Chondrocyte (in vitro differentiated cells): ENCODE measurements at regions not wholly inside any gene's neighbourhood (a gene's known extent, or its start where the extent isn't known, plus 50 kb on each side); places are given as distances from the start of the nearest gene placed in this dataset.

Source experiments
- DNase-seq: peaks from one replicate; pipeline ENCODE4 v3.0.0; 2021; ENCODE audit warnings: mixed read lengths, low spot score
- H3K27ac Mint-ChIP-seq: one replicate; pipeline ENCODE4 v1.8.0; 2021; ENCODE audit warnings: mild to moderate bottlenecking, moderate library complexity, mixed read lengths; ENCODE audit not compliant: unreplicated experiment
- H3K27me3 Mint-ChIP-seq: 2 replicates; pipeline ENCODE4 v1.8.0; 2021; ENCODE audit warnings: low read depth, mixed read lengths
- H3K36me3 Mint-ChIP-seq: 2 replicates; pipeline ENCODE4 v1.8.0; 2021; ENCODE audit warnings: low read depth, mixed read lengths
- H3K4me1 Mint-ChIP-seq: 2 replicates; pipeline ENCODE4 v1.8.0; 2021; ENCODE audit warnings: low read depth, mild to moderate bottlenecking, mixed read lengths
- H3K4me3 Mint-ChIP-seq: one replicate; pipeline ENCODE4 v1.8.0; 2021; ENCODE audit warnings: mild to moderate bottlenecking, moderate library complexity, mixed read lengths; ENCODE audit not compliant: unreplicated experiment
- H3K9me3 Mint-ChIP-seq: 2 replicates; pipeline ENCODE4 v1.8.0; 2021; ENCODE audit warnings: low read depth, mixed read lengths
- TF ChIP-seq, protein P1 (sequence below): fragments of 200-600 bp; sonication (generic); IDR thresholded peaks from 2 replicates; pipeline ENCODE4 v1.5.0; 2021; ENCODE audit warnings: antibody characterized with exemption, mild to moderate bottlenecking, moderate library complexity

DNA sequence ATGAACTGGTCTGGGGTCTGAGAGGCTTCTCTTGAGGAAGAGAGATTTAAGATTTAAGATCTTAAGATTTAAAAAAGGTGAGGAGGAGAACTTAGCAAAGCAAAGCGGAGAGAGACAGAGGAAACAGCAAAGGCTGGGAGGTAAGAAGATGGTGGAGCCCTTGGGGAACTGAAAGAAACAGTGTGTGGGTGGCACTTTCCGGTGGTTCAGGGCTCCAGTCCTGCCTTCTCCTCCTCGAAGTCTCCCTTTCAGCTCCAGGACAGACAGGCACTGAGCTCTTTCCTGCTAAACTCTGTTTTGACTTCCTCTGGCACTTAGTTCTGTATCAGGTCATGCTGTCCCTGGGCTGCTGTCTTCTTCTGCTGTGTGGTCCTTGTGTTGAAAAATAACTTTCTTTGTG, 298.7 kb upstream of the SRRM4 start:
- H3K4me1 Mint-ChIP-seq = no peaks in the 10 kb centered on the region
- H3K27ac Mint-ChIP-seq = no peak overlapping the region
- TF ChIP-seq, protein P1, sequence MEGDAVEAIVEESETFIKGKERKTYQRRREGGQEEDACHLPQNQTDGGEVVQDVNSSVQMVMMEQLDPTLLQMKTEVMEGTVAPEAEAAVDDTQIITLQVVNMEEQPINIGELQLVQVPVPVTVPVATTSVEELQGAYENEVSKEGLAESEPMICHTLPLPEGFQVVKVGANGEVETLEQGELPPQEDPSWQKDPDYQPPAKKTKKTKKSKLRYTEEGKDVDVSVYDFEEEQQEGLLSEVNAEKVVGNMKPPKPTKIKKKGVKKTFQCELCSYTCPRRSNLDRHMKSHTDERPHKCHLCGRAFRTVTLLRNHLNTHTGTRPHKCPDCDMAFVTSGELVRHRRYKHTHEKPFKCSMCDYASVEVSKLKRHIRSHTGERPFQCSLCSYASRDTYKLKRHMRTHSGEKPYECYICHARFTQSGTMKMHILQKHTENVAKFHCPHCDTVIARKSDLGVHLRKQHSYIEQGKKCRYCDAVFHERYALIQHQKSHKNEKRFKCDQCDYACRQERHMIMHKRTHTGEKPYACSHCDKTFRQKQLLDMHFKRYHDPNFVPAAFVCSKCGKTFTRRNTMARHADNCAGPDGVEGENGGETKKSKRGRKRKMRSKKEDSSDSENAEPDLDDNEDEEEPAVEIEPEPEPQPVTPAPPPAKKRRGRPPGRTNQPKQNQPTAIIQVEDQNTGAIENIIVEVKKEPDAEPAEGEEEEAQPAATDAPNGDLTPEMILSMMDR = no peak
- H3K4me3 Mint-ChIP-seq = no peak overlapping the region
- H3K9me3 Mint-ChIP-seq = peaks cover 20% of the 10 kb centered on the region
- no peaks in the 10 kb centered on the region for H3K27me3 Mint-ChIP-seq
- no peak for DNase-seq
- H3K36me3 Mint-ChIP-seq = no peaks in the 10 kb centered on the region

- no peaks in the 10 kb centered on the region for H3K36me3 Mint-ChIP-seq
- H3K27ac Mint-ChIP-seq = no peak overlapping the region
- H3K27me3 Mint-ChIP-seq = no peaks in the 10 kb centered on the region
- DNase-seq = no peak
- H3K4me3 Mint-ChIP-seq = no peak overlapping the region
- H3K4me1 Mint-ChIP-seq = no peaks in the 10 kb centered on the region
- TF ChIP-seq, protein P1 = no peak
- peaks cover 17% of the 10 kb centered on the region for H3K9me3 Mint-ChIP-seq
Observed at GRCh38 chr12:118685983-118686607, 295.2 kb upstream of the SRRM4 start.

DNA sequence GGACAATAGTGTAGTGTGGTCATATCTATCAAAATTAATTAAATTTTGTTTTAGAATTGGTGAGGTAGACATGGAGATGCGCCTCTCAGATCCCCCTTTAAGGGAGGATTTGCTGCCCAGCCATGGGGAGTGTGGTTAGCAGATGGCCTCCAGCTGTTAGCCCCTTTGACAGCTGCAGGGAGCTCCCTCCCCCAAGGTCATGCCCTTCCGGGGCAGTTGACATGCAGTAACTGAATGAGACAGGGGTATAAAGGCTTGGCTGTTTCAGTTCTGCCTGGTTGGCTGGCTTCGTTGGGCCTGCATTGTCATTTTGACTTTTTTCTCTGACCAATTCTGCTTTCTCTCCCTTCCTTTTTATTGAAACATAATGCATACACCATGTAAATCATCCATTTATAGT, 291.5 kb upstream of the SRRM4 start:
- Mint-ChIP-seq H3K27me3 (no peaks in the 10 kb centered on the region), H3K4me3 (no peak overlapping the region), H3K9me3 (peaks cover 12% of the 10 kb centered on the region), H3K4me1 (no peaks in the 10 kb centered on the region), H3K36me3 (no peaks in the 10 kb centered on the region), H3K27ac (no peak overlapping the region)
- TF ChIP-seq, protein P1 = no peak
- no peak for DNase-seq

- Mint-ChIP-seq H3K36me3 (no peaks in the 10 kb centered on the region), H3K9me3 (peaks cover 10% of the 10 kb centered on the region), H3K27me3 (no peaks in the 10 kb centered on the region), H3K27ac (no peak overlapping the region), H3K4me1 (no peaks in the 10 kb centered on the region), H3K4me3 (no peak overlapping the region)
- TF ChIP-seq, protein P1 = no peak
- DNase-seq = no peak
Observed at GRCh38 chr12:118690506-118690905, 290.8 kb upstream of the SRRM4 start.

GRCh38 chr12:118694128-118694775, 287.1 kb upstream of the SRRM4 start:
- Mint-ChIP-seq H3K4me1 (no peaks in the 10 kb centered on the region), H3K27me3 (no peaks in the 10 kb centered on the region), H3K36me3 (peaks cover 2% of the 10 kb centered on the region), H3K9me3 (peaks cover 18% of the 10 kb centered on the region), H3K27ac (no peak overlapping the region), H3K4me3 (no peak overlapping the region)
- TF ChIP-seq, protein P1 = no peak
- DNase-seq = no peak
